GM23248 (cell line): ENCODE measurements at regions not wholly inside any gene's neighbourhood (a gene's known extent, or its start where the extent isn't known, plus 50 kb on each side); places are given as distances from the start of the nearest gene placed in this dataset.

Experiments
- DNase-seq: peaks from one replicate; pipeline ENCODE4 v3.0.0-alpha.2; 2015
- H2AFZ ChIP-seq: fragments of 200-600 bp; sonication (generic); 2 replicates; pipeline ENCODE4 v1.6.1; 2016; ENCODE audit warnings: antibody characterized with exemption
- H3F3A ChIP-seq: fragments of 200-600 bp; sonication (generic); 2 replicates; pipeline ENCODE4 v1.6.1; 2016; ENCODE audit warnings: mild to moderate bottlenecking, antibody characterized with exemption, mixed run types; ENCODE audit not compliant: insufficient read depth
- H3K27ac ChIP-seq: fragments of 200-600 bp; sonication (generic); 2 replicates; pipeline ENCODE4 v1.5.1; 2016; ENCODE audit warnings: mild to moderate bottlenecking
- H3K27me3 ChIP-seq: fragments of 200-600 bp; sonication (generic); replicated peaks from 2 replicates; pipeline ENCODE4 v1.6.1; 2016; ENCODE audit warnings: mild to moderate bottlenecking; ENCODE audit not compliant: insufficient read depth
- H3K36me3 ChIP-seq: fragments of 200-600 bp; sonication (generic); 2 replicates; pipeline ENCODE4 v1.6.1; 2016; ENCODE audit warnings: low read depth, mild to moderate bottlenecking
- H3K4me1 ChIP-seq: fragments of 200-600 bp; sonication (generic); 2 replicates; pipeline ENCODE4 v1.6.1; 2016; ENCODE audit warnings: mild to moderate bottlenecking; ENCODE audit not compliant: insufficient read depth
- H3K4me2 ChIP-seq: fragments of 200-600 bp; sonication (generic); one replicate; pipeline ENCODE4 v1.6.1; 2016; ENCODE audit warnings: mild to moderate bottlenecking; ENCODE audit not compliant: unreplicated experiment
- H3K4me3 ChIP-seq: fragments of 200-600 bp; sonication (generic); 2 replicates; pipeline ENCODE4 v1.5.1; 2016; ENCODE audit warnings: mild to moderate bottlenecking
- H3K79me2 ChIP-seq: fragments of 200-600 bp; sonication (generic); 2 replicates; pipeline ENCODE4 v1.6.1; 2016; ENCODE audit warnings: mild to moderate bottlenecking; ENCODE audit not compliant: insufficient read depth
- H3K9ac ChIP-seq: fragments of 200-600 bp; sonication (generic); 2 replicates; pipeline ENCODE4 v1.6.1; 2016; ENCODE audit warnings: mild to moderate bottlenecking
- H3K9me2 ChIP-seq: fragments of 200-600 bp; sonication (generic); 2 replicates; pipeline ENCODE4 v1.6.1; 2016; ENCODE audit warnings: mixed run types, mild to moderate bottlenecking, moderate library complexity; ENCODE audit not compliant: insufficient read depth
- H3K9me3 ChIP-seq: fragments of 200-600 bp; sonication (generic); one replicate; pipeline ENCODE4 v1.6.1; 2017; ENCODE audit warnings: low read depth
- H4K20me1 ChIP-seq: fragments of 200-600 bp; sonication (generic); 2 replicates; pipeline ENCODE4 v1.6.0; 2016; ENCODE audit not compliant: insufficient read depth
- EZH2 ChIP-seq: fragments of 200-600 bp; sonication (generic); IDR thresholded peaks from 2 replicates; pipeline ENCODE4 v1.6.1; 2018; ENCODE audit warnings: antibody characterized with exemption, mild to moderate bottlenecking; ENCODE audit not compliant: insufficient read depth, poor library complexity, severe bottlenecking
- EZH2phosphoT487 ChIP-seq: fragments of 200-600 bp; sonication (generic); IDR thresholded peaks from 2 replicates; pipeline ENCODE4 v1.6.1; 2018; ENCODE audit warnings: antibody characterized with exemption, moderate library complexity, mild to moderate bottlenecking, low read depth; ENCODE audit not compliant: insufficient read depth
- WGBS, 2 experiments: methylation state at CpG; one replicate each; pipeline ENCODE4 v1.1.6; 2015 to 2017; ENCODE audit warnings: low lambda C conversion rate in 2 of 2, low coverage in 1 of 2; ENCODE audit errors: missing lambda C conversion rate in 2 of 2; 5-methylcytosine and 5-hydroxymethylcytosine counted together
- in situ Hi-C: fragments of 300-500 bp; cut with MboI; formaldehyde crosslinking; loops from 2 replicates; pipeline ENCODE4 v1.15.0; 2020

GRCh38 chr2:123648956-123649355, 376.1 kb upstream of the CNTNAP5 start:
- H3K27ac ChIP-seq, result no peak overlapping the region
- no peak overlapping the region for H3K9ac ChIP-seq
- H3K4me2 ChIP-seq, result no peak overlapping the region
- in situ Hi-C loops, result no loop called here
- 11 to 24% methylated on average over 2 of the region's 2 CpGs for WGBS, 2 experiments
- H3K4me3 ChIP-seq, result no peak overlapping the region
- no peaks in the 10 kb centered on the region for H3K27me3 ChIP-seq
- no peaks in the 10 kb centered on the region for H3F3A ChIP-seq
- TF ChIP-seq EZH2phosphoT487, result no peak
- no peak for TF ChIP-seq EZH2
- H3K36me3 ChIP-seq, result no peaks in the 10 kb centered on the region
- peaks cover 5% of the 10 kb centered on the region for H3K9me3 ChIP-seq
- no peaks in the 10 kb centered on the region for H3K79me2 ChIP-seq
- H2AFZ ChIP-seq, result no peak overlapping the region
- no peaks in the 10 kb centered on the region for H3K4me1 ChIP-seq
- no peaks in the 10 kb centered on the region for H3K9me2 ChIP-seq
- no peak for DNase-seq
- H4K20me1 ChIP-seq, result 0 out of 2 replicates have a peak, but pooled peaks cover 3% of the 10 kb centered on the region

GRCh38 chr2:123651151-123651550, 373.9 kb upstream of the CNTNAP5 start:
- WGBS, 2 experiments, result 18 to 23% methylated on average over 5 of the region's 5 CpGs
- H3K9me2 ChIP-seq, result no peaks in the 10 kb centered on the region
- no peak overlapping the region for H2AFZ ChIP-seq
- no peak overlapping the region for H3K9ac ChIP-seq
- no peaks in the 10 kb centered on the region for H3K4me1 ChIP-seq
- in situ Hi-C loops, result no loop called here
- H3K27ac ChIP-seq, result no peak overlapping the region
- no peak overlapping the region for H3K4me3 ChIP-seq
- H3K4me2 ChIP-seq, result no peak overlapping the region
- H3K36me3 ChIP-seq, result no peaks in the 10 kb centered on the region
- no peaks in the 10 kb centered on the region for H3K9me3 ChIP-seq
- DNase-seq, result no peak
- no peak for TF ChIP-seq EZH2phosphoT487
- no peak for TF ChIP-seq EZH2
- no peaks in the 10 kb centered on the region for H3F3A ChIP-seq
- no peaks in the 10 kb centered on the region for H3K79me2 ChIP-seq
- no peaks in the 10 kb centered on the region for H3K27me3 ChIP-seq
- no peaks in the 10 kb centered on the region for H4K20me1 ChIP-seq

- in situ Hi-C loops, result no loop called here
- TF ChIP-seq EZH2phosphoT487, result no peak
- no peak for TF ChIP-seq EZH2
- 6% methylated on average over 1 of the region's 1 CpG for WGBS, 2 experiments
Measured at GRCh38 chr2:123652320-123652719, 372.8 kb upstream of the CNTNAP5 start.

GRCh38 chr2:123656590-123656989, 368.5 kb upstream of the CNTNAP5 start:
- Histone ChIP-seq H3K4me1 (no peaks in the 10 kb centered on the region), H3K9me2 (no peaks in the 10 kb centered on the region), H3K4me2 (no peak overlapping the region), H3F3A (no peaks in the 10 kb centered on the region), H3K9ac (no peak overlapping the region), H3K4me3 (no peak overlapping the region), H4K20me1 (no peaks in the 10 kb centered on the region), H3K36me3 (no peaks in the 10 kb centered on the region), H3K79me2 (no peaks in the 10 kb centered on the region), H3K27ac (no peak overlapping the region), H2AFZ (no peak overlapping the region), H3K27me3 (no peaks in the 10 kb centered on the region), H3K9me3 (no peaks in the 10 kb centered on the region)
- no peak for DNase-seq
- WGBS, 2 experiments, result 4 to 6% methylated on average over 4 of the region's 4 CpGs
- in situ Hi-C loops, result no loop called here
- no peak for TF ChIP-seq EZH2
- TF ChIP-seq EZH2phosphoT487, result no peak

More at GRCh38 chr2:123652320-123652719, 372.8 kb upstream of the CNTNAP5 start:
- H3K27me3 ChIP-seq, result no peaks in the 10 kb centered on the region
- no peak overlapping the region for H3K9ac ChIP-seq
- no peak overlapping the region for H3K27ac ChIP-seq
- no peak overlapping the region for H3K4me2 ChIP-seq
- H3K4me3 ChIP-seq, result no peak overlapping the region
- DNase-seq, result no peak
- no peaks in the 10 kb centered on the region for H3K4me1 ChIP-seq
- no peaks in the 10 kb centered on the region for H3K36me3 ChIP-seq
- H3K9me3 ChIP-seq, result no peaks in the 10 kb centered on the region
- H4K20me1 ChIP-seq, result no peaks in the 10 kb centered on the region
- no peaks in the 10 kb centered on the region for H3K79me2 ChIP-seq
- no peaks in the 10 kb centered on the region for H3K9me2 ChIP-seq
- no peaks in the 10 kb centered on the region for H3F3A ChIP-seq
- H2AFZ ChIP-seq, result no peak overlapping the region

GRCh38 chr2:123659120-123659519, 366.0 kb upstream of the CNTNAP5 start:
- in situ Hi-C loops, result no loop called here
- DNase-seq, result no peak
- Histone ChIP-seq H4K20me1 (no peaks in the 10 kb centered on the region), H3K9me3 (no peaks in the 10 kb centered on the region), H3K4me1 (no peaks in the 10 kb centered on the region), H3K4me3 (no peak overlapping the region), H2AFZ (no peak overlapping the region), H3K27me3 (no peaks in the 10 kb centered on the region), H3K4me2 (no peak overlapping the region), H3K36me3 (no peaks in the 10 kb centered on the region), H3K9ac (no peak overlapping the region), H3K9me2 (no peaks in the 10 kb centered on the region), H3K79me2 (no peaks in the 10 kb centered on the region), H3K27ac (no peak overlapping the region), H3F3A (no peaks in the 10 kb centered on the region)
- no peak for TF ChIP-seq EZH2
- no peak for TF ChIP-seq EZH2phosphoT487
- WGBS, 2 experiments, result 8 to 32% methylated on average over 1 of the region's 1 CpG
